H9 (cell line): ENCODE measurements at regions not wholly inside any gene's neighbourhood (a gene's known extent, or its start where the extent isn't known, plus 50 kb on each side); places are given as distances from the start of the nearest gene placed in this dataset.

Experiments
- DNase-seq: peaks from one replicate; pipeline ENCODE4 v3.0.0-alpha.2; 2017
- H2AFZ ChIP-seq: one replicate; pipeline ENCODE4 v1.6.1; 2013; ENCODE audit warnings: mild to moderate bottlenecking, low read length, control low read depth, moderate library complexity
- H2AK5ac ChIP-seq: 2 replicates; pipeline ENCODE4 v1.6.1; 2013; ENCODE audit warnings: low read length, control low read depth, mixed read lengths; ENCODE audit not compliant: insufficient read length
- H2BK120ac ChIP-seq: one replicate; pipeline ENCODE4 v1.6.1; 2013; ENCODE audit warnings: low read depth, mild to moderate bottlenecking, low read length, control low read depth, inconsistent platforms; ENCODE audit not compliant: poor library complexity, severe bottlenecking
- H2BK12ac ChIP-seq: 2 replicates; pipeline ENCODE4 v1.6.1; 2013; ENCODE audit warnings: low read length, control low read depth, mixed read lengths, low read depth; ENCODE audit not compliant: insufficient read length
- H2BK15ac ChIP-seq: 2 replicates; pipeline ENCODE4 v1.6.1; 2013; ENCODE audit warnings: low read depth, low read length, control low read depth
- H2BK20ac ChIP-seq: one replicate; pipeline ENCODE4 v1.6.1; 2013; ENCODE audit warnings: low read depth, mild to moderate bottlenecking, low read length, control low read depth, inconsistent platforms; ENCODE audit not compliant: poor library complexity, severe bottlenecking
- H2BK5ac ChIP-seq: 2 replicates; pipeline ENCODE4 v1.6.1; 2013; ENCODE audit warnings: low read length, control low read depth, mixed read lengths; ENCODE audit not compliant: insufficient read length
- H3K14ac ChIP-seq: 2 replicates; pipeline ENCODE4 v1.6.1; 2013; ENCODE audit warnings: low read length, control low read depth; ENCODE audit not compliant: insufficient read depth
- H3K18ac ChIP-seq: 2 replicates; pipeline ENCODE4 v1.6.1; 2013; ENCODE audit warnings: low read depth, mild to moderate bottlenecking, mixed read lengths, low read length, control low read depth; ENCODE audit not compliant: insufficient read length
- H3K23ac ChIP-seq: 2 replicates; pipeline ENCODE4 v1.6.1; 2013; ENCODE audit warnings: low read length, control low read depth, mixed read lengths, low read depth; ENCODE audit not compliant: insufficient read length
- H3K23me2 ChIP-seq: 2 replicates; pipeline ENCODE4 v1.6.1; 2013; ENCODE audit warnings: low read depth, mild to moderate bottlenecking, mixed read lengths, low read length, control low read depth; ENCODE audit not compliant: insufficient read length, poor library complexity, severe bottlenecking
- H3K27ac ChIP-seq: 2 replicates; pipeline ENCODE4 v1.5.1; 2013; ENCODE audit warnings: low read length, control low read depth, mixed read lengths, low read depth; ENCODE audit not compliant: insufficient read length
- H3K27me3 ChIP-seq: 2 replicates; pipeline ENCODE4 v1.6.1; 2013; ENCODE audit warnings: low read length, control low read depth, inconsistent platforms; ENCODE audit not compliant: insufficient read depth
- H3K4ac ChIP-seq: 2 replicates; pipeline ENCODE4 v1.6.1; 2013; ENCODE audit warnings: low read depth, mild to moderate bottlenecking, control low read depth, inconsistent platforms, low read length, moderate library complexity
- H3K4me1 ChIP-seq: 2 replicates; pipeline ENCODE4 v1.6.1; 2013; ENCODE audit warnings: low read length, control low read depth, inconsistent platforms; ENCODE audit not compliant: insufficient read depth
- H3K4me2 ChIP-seq: 2 replicates; pipeline ENCODE4 v1.6.1; 2013; ENCODE audit warnings: low read length, control low read depth, mixed read lengths; ENCODE audit not compliant: insufficient read length, insufficient read depth
- H3K56ac ChIP-seq: 2 replicates; pipeline ENCODE4 v1.6.1; 2013; ENCODE audit warnings: low read depth, mild to moderate bottlenecking, mixed read lengths, low read length, control low read depth; ENCODE audit not compliant: insufficient read length
- H3K79me1 ChIP-seq: 2 replicates; pipeline ENCODE4 v1.6.1; 2013; ENCODE audit warnings: low read depth, mild to moderate bottlenecking, moderate library complexity, low read length, control low read depth, inconsistent platforms; ENCODE audit not compliant: insufficient read depth, poor library complexity, severe bottlenecking
- H3K79me2 ChIP-seq: 2 replicates; pipeline ENCODE4 v1.6.1; 2013; ENCODE audit warnings: low read length, control low read depth, inconsistent platforms; ENCODE audit not compliant: insufficient read depth
- H3K9ac ChIP-seq: 2 replicates; pipeline ENCODE4 v1.6.1; 2013; ENCODE audit warnings: low read length, control low read depth, mixed read lengths; ENCODE audit not compliant: insufficient read length; ENCODE audit errors: extremely low read depth
- H3K9me3 ChIP-seq: one replicate; pipeline ENCODE4 v1.6.1; 2013; ENCODE audit warnings: low read depth, low read length, inconsistent platforms; ENCODE audit not compliant: control insufficient read depth
- H3T11ph ChIP-seq: one replicate; pipeline ENCODE4 v1.6.1; 2013; ENCODE audit warnings: mild to moderate bottlenecking, low read length, control low read depth, inconsistent platforms
- H4K20me1 ChIP-seq: one replicate; pipeline ENCODE4 v1.6.1; 2013; ENCODE audit not compliant: control insufficient read depth, insufficient read length, insufficient read depth
- H4K5ac ChIP-seq: 2 replicates; pipeline ENCODE4 v1.6.1; 2013; ENCODE audit warnings: low read depth, mild to moderate bottlenecking, mixed read lengths, low read length, control low read depth; ENCODE audit not compliant: insufficient read length
- H4K8ac ChIP-seq: replicated peaks from 2 replicates; pipeline ENCODE4 v1.6.1; 2013; ENCODE audit warnings: low read length, control low read depth, mixed read lengths, low read depth; ENCODE audit not compliant: insufficient read length
- H4K91ac ChIP-seq: 2 replicates; pipeline ENCODE4 v1.6.1; 2013; ENCODE audit warnings: low read depth, mild to moderate bottlenecking, moderate library complexity, mixed read lengths, low read length, control low read depth; ENCODE audit not compliant: insufficient read length
- H3K27ac Mint-ChIP-seq, 3 experiments: 2 replicates in 2 of 3; 3 replicates in 1 of 3; pipeline ENCODE4 v1.8.0; 2020 to 2021; ENCODE audit warnings: mixed read lengths in 3 of 3, mild to moderate bottlenecking in 1 of 3, moderate library complexity in 1 of 3
- H3K27me3 Mint-ChIP-seq: 2 replicates; pipeline ENCODE4 v1.8.0; 2021; ENCODE audit warnings: low read depth, mild to moderate bottlenecking, moderate library complexity, mixed read lengths
- H3K36me3 Mint-ChIP-seq, 3 experiments: 2 replicates in 2 of 3; 3 replicates in 1 of 3; pipeline ENCODE4 v1.8.0; 2020 to 2021; ENCODE audit warnings: low read depth in 3 of 3, mixed read lengths in 3 of 3; ENCODE audit not compliant: insufficient read depth in 1 of 3
- H3K4me1 Mint-ChIP-seq, 2 experiments: 2 replicates each; pipeline ENCODE4 v1.8.0; 2020; ENCODE audit warnings: mixed read lengths in 2 of 2
- H3K4me3 Mint-ChIP-seq, 2 experiments: 2 replicates in 1 of 2; 3 replicates in 1 of 2; pipeline ENCODE4 v1.8.0; 2020 to 2021; ENCODE audit warnings: mild to moderate bottlenecking in 2 of 2, mixed read lengths in 2 of 2, moderate library complexity in 1 of 2
- H3K9me3 Mint-ChIP-seq, 2 experiments: 2 replicates in 1 of 2; 3 replicates in 1 of 2; pipeline ENCODE4 v1.8.0; 2020; ENCODE audit warnings: mild to moderate bottlenecking in 2 of 2, mixed read lengths in 2 of 2, moderate library complexity in 1 of 2
- WGBS: extraction: QIAGEN DNeasy Blood & Tissue Kit; methylation state at CpG from one replicate; pipeline ENCODE4 v1.1.7; 2013; ENCODE audit warnings: missing lambda C conversion rate, low lambda C conversion rate, mixed read lengths; ENCODE audit not compliant: insufficient read length; ENCODE audit errors: extremely low coverage; 5-methylcytosine and 5-hydroxymethylcytosine counted together
- TF ChIP-seq, protein P1 (sequence below): fragments of 200-600 bp; sonication (generic); conservative IDR thresholded peaks from 3 replicates; pipeline ENCODE4 v1.8.0; 2021; ENCODE audit warnings: antibody characterized with exemption, mild to moderate bottlenecking

DNA sequence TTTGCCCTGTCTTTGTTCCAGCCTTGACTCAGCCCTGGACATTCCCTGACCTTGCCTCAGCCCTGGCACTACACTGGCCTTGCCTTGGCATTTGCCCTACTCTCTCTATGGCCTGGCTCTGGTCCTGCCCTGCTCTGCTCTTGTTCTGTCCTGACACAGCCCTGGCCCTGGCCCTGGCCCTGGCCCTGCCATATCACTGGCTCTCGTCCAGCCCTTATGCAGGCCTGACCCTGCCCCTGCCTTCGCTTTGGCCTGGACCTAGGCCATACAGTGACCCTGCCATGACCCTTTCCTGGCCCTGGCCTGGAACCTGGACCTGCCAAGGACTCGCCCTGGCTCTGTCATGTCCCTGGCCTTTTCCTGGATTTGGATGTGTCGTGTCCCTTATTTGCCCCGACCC lies 646.0 kb downstream of the ZNF37A start:
- Histone ChIP-seq H3K23me2 (no peaks in the 10 kb centered on the region), H3K4ac (no peak overlapping the region), H3K79me2 (no peaks in the 10 kb centered on the region), H2AFZ (no peak overlapping the region), H3K23ac (no peak overlapping the region), H4K8ac (no peak overlapping the region), H4K20me1 (no peaks in the 10 kb centered on the region), H3K18ac (no peak overlapping the region), H2BK20ac (no peak overlapping the region), H2BK5ac (no peak overlapping the region), H3K27me3 (no peaks in the 10 kb centered on the region), H3K14ac (no peak overlapping the region), H3K4me1 (no peaks in the 10 kb centered on the region), H2BK15ac (no peak overlapping the region), H2AK5ac (no peak overlapping the region), H3K4me2 (no peak overlapping the region), H3K27ac (no peak overlapping the region), H3K56ac (no peak overlapping the region), H3K9ac (no peak overlapping the region), H3K79me1 (no peaks in the 10 kb centered on the region), H2BK120ac (no peak overlapping the region), H3K9me3 (peaks cover 60% of the 10 kb centered on the region), H4K91ac (no peak overlapping the region), H4K5ac (no peak overlapping the region), H2BK12ac (no peak overlapping the region), H3T11ph (no peak overlapping the region)
- H3K36me3 Mint-ChIP-seq: peaks cover 0 to 15% (median 10%) of the 10 kb centered on the region in 3 experiments; a peak in 6 of 7 replicates
- DNase-seq: no peak
- no peak overlapping the region for H3K4me3 Mint-ChIP-seq
- H3K27me3 Mint-ChIP-seq: no peaks in the 10 kb centered on the region; the same call in 1 of the 2 replicates
- no peaks in the 10 kb centered on the region for H3K4me1 Mint-ChIP-seq
- TF ChIP-seq, protein P1, sequence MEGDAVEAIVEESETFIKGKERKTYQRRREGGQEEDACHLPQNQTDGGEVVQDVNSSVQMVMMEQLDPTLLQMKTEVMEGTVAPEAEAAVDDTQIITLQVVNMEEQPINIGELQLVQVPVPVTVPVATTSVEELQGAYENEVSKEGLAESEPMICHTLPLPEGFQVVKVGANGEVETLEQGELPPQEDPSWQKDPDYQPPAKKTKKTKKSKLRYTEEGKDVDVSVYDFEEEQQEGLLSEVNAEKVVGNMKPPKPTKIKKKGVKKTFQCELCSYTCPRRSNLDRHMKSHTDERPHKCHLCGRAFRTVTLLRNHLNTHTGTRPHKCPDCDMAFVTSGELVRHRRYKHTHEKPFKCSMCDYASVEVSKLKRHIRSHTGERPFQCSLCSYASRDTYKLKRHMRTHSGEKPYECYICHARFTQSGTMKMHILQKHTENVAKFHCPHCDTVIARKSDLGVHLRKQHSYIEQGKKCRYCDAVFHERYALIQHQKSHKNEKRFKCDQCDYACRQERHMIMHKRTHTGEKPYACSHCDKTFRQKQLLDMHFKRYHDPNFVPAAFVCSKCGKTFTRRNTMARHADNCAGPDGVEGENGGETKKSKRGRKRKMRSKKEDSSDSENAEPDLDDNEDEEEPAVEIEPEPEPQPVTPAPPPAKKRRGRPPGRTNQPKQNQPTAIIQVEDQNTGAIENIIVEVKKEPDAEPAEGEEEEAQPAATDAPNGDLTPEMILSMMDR: no peak
- no CpG with 5 or more reads among the region's 5 CpGs for WGBS
- H3K9me3 Mint-ChIP-seq: peaks cover 59 to 61% of the 10 kb centered on the region in 2 experiments
- H3K27ac Mint-ChIP-seq: no peak overlapping the region
